Fibroblast of skin of abdomen (primary cell): ENCODE measurements at regions not wholly inside any gene's neighbourhood (a gene's known extent, or its start where the extent isn't known, plus 50 kb on each side); places are given as distances from the start of the nearest gene placed in this dataset.

Experiments used
- DNase-seq: peaks from one replicate; pipeline ENCODE4 v3.0.0-alpha.2; 2013

DNA sequence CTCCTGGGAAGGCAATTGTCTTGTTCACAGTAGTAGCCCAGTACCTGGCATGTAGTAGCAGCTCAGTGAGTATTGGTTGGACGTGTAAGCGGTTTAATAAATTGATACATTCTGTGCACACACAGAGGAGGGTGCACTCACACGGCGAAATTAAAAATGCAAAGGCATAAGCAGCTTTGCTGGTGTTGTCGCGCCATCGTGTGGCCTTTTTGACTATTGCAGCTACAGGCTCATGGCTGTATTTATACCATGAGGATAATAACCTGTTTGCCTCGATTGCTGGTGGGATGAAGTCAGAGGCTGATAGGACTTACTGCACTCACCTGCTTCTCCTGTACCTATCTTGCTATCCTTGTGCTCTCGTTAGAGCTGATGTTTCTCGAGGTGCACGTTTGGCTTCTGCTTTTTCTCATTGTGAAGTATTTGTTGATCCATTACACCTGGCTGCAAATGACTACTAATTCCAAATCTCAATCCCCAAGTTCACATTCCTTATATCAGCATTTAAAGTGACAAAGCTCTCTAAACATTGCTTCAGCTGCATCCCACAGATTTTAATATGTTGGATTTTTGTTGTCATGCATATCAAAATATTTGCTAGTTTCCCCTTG, 61.5 kb downstream of the TBXT start:
- DNase-seq: peak; percentile 53

DNA sequence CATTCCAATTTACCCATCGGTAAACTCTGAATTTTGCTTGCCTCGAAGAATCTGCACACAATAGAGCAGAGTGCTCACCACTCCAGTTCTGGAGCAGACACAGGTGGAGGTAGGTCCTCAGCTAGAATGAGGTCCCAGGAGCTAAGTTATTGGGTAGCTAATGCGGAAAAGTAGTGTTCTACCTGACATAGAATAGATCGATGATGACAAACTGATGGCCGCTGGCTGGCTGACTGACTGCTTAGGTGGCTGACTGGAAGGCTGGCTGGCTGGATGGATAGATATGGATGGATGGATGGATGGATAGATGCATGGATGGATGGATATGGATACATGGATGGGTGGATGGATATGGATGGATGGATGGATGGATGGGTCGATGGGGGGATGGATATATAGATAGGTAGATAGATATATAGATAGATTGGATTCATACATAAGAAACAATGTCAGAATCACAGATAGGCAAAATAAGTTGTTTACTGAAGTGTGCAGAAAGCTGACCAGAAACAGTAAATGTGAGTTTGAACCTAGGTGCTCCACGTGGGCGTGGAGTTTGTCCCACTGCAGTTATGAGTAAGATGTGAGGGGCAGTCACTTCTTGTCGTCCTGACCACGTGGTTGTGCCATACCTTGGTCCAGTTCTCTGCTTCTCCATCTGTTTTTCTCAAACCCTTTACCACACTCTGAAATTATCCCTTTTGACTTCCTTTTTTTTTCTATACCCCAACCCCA, 62.1 kb downstream of the TBXT start:
- DNase-seq: no peak

DNA sequence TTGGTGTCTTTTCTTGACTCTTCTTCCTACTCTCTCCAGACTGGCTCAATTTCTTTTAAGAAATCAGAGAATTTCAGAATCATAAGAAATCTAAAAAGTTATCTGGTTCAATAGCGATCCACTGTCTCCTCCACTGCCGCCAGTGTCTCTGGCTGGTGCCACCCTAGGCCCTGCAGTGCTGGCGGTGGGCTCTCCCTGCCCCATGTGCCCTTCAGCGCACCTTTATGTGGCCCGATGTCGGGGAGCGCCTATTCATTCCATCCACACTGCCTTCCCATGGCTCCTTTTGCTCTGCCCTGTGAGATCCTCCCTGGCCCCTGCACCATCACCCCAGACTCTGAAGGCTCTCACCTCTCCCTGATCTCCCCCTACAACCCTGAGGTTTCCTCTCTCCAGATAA, 62.8 kb downstream of the TBXT start:
- DNase-seq: no peak

DNA sequence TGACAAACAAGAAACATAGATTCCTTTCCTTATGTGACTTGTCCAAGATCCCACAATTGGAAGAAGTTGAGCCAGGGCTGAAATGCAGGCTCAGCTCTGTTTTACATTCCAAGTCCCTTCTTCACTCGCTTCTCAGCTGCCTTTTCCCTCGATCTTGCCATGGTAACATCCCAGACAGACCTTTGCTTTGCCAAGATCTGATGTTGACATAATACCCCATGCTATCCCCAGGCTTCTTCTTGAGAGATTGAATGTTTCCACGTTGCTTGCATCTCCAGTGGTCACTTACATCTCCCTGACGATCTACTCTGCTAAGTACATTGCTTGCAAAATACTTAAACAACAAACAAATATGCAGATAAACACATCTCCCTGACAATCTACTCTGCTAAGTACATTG, 63.5 kb downstream of the TBXT start:
- DNase-seq: peak; percentile 17

DNA sequence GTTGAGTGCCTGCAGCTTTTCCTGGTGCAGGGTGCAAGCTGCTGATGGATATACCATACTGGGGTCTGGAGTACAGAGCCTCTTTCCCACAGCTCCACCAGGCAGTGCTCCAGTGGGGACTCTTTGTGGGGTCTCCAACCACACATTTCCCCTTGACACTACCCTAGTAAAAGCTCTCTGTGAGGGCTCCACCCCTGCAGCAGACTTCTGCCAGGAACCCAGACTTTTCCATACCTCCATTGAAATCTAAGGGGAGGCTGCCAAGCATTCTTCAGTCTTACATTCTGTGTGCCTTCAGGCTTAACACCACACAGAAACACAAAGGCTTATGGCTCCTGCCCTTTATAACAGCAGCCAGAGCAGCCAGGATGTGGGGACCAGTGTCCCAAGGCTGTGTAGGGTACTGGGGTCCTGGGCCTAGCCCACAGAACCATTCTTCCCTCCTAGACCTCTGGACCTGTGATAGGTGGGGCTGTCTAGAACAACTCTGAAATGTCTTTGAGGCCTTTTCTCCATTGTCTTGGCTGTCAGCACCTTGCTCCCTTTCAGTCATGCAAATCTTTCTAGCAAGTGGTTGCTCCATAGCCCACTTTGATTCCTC, 65.7 kb downstream of the TBXT start:
- no peak for DNase-seq

DNA sequence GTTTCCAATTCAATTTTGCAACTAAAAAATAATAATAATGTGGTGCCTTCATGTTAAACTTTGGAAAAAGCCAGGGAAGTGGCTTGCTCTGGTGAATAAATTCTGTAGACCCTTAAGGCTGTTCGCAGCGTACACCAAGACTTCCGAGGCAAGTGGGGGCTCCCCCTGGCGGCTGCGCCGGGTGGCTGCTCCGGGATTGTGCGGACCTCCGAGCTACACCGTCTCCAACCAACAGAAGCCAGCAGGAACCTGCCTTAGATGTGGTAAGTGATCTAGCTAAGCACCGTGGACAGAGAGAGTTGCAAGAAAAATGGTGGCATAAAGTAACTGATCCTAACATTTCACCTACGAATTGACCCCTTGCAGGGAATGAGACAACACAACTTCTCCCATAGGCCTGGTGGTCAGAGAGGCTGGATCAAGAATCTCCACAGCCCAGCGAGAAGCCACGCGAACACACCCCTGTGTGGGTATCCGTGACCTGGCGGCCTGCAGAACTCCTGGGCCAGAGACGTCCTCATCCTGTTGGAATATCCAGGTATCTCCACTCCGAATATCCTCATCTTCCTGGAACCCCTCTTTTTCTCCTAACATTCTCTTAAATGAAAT, 69.6 kb downstream of the TBXT start:
- DNase-seq: peak; percentile 68

DNA sequence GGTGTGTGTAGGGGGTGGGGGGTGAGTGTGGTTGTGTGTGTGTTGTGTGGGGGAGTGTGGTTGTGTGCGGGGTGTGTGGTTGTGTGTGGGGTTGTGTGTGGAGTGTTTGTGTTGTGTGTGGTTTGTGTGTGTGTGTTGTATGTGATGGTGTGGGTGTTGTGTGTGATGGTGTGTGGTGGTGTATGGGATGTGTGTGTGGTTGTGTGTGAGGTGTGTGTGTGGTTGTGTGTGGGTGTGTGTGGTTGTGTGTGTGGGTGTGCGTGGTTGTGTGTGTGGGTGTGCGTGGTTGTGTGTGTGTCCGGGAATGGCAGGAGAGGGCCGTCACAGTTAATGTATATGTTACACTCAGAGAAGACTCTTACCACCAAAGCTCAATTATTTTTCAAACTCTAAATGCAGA, 79.8 kb downstream of the TBXT start:
- no peak for DNase-seq

DNA sequence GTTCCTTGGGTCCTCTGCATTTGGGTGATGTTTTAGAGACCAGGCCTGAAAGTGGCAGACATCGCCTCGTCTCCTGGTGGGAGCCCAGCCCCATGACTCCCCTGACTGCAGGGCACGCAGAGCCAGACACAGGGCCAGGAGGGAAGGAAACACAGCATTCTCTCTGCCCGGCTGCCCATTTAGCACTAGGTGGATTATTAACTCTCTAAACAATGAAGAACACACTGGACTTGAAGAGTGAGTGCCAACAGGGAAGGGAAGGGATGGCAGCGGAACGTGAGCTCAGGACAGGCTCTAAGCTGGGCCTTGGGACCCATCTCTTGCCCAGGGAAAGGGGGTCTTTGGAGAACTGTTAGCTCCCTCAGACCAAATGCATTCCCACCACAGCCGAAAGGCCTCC, 80.4 kb downstream of the TBXT start:
- DNase-seq: no peak

DNA sequence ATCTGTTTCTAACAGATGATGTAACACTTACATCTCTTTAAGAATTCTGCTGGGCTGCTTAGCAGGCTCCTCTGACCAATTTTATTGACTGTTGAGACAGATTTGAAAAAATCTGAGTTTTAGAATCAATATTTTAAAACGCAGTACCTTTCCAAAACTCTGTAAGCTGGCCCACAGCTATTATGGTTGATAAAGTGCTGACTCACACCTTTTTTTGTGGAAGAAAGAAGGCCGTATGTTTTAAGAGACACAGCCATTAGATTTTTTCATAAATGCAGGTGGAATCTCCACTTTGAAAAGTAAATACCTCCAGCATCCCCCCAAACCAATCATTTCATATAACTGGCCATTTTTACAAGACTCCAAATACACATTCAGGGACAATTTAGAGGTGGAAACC, 82.2 kb downstream of the TBXT start:
- DNase-seq: no peak

DNA sequence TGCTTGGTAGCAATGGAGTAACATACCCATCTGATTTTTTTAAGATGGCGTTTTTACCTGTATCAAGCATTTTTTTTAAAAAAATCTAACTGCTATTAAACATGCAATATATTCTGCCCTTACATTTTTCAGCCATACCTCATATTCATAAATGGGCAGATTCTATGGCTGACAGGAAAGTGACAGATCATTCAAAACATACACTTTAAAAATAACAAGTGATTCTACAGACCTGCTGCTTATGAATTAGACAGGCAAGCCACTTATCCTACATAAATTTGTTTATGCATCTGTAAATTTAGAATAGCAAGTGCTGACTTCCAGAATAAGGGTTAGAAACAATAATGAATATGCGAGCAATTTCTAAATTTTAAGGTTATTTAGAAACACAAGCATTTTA, 82.7 kb downstream of the TBXT start:
- DNase-seq: no peak

DNA sequence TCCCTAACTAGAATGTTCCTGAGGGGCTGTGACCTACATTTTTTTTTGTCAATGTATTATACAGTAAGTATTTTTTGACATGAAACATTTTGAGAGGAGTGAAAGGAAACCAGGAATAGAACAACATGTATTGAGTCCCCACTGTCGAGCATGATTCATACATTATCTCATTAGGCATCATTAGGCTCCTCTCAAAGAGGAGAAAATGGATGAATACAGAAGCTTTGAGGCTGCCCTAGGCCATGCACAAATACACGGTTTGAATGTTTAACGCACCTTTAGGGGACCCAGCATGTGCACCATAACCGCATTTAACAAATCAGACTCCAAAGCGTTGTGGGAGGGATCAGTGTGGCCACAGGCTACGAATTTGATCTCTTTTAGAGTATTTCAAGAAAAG, 87.8 kb downstream of the TBXT start:
- no peak for DNase-seq

DNA sequence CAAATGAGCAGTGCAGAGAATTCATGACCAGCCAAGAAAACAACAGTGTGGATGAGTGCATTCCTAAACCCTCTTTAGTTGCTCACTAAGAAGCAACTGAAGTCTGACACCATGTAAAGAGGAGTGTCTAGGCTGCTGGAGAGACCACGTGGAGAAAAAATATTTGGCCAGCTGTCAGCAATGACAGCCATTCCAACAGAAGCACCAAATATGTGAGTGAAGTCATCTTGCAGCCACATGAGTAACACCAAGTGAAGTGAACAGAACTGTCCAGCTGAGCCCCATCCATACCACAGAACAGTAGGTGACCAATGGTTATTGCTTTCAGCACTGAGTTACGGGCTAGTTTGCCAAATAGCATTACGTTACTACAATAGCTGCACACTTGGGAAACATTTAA, 89.4 kb downstream of the TBXT start:
- peak; percentile 97 for DNase-seq

DNA sequence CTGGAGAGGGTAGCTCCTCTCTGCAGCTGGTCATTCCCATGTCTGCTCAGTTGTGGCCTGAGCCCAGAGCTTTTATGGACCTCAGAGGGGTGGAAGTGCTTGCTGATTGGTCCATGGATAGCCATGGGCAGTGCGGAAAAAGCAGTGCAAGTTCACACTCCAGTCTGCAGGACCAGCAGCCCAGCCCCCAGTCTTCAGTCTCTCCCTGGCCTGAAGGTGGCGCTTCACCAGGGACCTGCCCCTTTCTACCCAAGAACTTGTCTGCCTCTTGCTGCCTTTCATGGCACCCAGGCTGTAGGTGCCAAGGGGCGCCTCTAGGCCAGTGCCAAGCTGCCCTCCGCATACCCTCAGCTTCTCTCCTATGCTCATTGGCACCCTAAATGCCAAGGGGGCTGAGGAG, 91.0 kb downstream of the TBXT start:
- DNase-seq: no peak

DNA sequence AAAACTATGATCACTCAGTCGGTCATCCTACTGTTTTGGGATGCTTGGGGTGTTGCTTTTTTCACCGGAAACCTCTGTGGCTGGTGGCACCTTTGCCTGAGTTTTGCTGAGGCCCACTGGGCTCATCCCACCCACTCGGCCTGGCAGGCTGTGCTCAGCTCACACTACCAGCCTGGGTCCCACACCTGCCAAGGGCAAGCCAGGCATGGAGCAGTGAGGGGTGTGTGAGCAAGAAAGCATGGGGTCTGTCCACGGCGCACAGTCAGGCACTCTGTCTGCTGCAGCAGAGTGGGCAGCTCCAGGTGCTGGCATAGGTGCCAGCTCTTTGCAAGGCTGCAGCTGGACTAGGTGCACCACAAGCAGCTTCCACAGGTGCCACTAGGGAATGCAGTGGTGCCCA, 91.7 kb downstream of the TBXT start:
- DNase-seq: no peak

DNA sequence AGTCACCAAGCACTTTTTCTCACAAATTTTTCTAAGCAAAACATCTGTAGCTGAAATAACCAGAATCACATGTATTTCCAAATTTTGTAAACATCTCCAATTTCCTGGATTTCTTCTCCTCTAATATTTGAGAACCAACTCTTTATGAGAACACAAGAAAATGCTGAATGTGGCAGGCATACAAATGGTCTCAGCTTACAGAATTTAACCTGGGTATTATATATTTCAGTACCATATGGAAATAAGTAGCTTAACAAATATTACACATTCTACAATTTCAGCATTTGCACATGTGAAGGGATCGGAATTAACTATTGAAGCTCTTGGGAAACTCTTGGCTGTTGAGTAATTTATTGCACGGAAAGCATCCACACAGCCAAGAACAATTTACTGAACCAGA, 92.5 kb downstream of the TBXT start:
- DNase-seq: peak; percentile 33

DNA sequence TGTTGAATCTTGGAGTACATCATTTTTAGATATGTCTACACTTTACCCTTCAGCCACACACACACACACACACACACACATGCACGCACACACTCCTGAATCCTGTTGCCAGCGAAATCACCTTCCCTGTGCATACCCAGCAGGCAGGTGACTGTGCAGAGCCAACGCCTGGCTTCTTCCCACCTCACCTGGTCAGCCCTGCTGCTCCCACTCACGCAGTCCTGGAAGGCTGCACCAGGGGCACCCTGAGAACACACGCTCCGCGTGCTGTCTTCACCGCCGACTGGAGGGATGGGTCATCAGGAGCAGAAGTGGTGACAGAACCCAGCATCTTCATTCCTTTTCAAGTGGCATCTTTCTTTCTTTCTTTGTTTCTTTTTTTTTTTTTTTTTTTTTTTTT, 94.6 kb downstream of the TBXT start:
- no peak for DNase-seq

DNA sequence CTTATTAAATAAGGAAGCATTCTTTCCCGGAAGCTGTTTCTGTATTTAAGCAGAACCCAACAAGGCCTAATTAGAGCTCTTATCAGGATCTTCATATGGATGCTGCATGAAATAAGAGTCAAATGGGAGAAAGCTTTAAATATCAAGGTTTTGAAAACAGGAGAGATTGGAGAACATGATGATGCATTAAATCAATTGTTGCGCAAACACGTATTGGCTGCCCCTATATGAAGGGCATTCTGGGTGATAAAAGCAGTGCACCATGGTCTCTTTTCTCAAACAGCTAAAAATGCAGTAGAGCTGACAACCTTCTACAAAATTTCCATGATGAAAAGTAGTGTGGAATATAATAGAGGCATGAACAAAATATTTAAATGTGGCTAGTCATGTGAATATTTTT, 98.9 kb downstream of the TBXT start:
- DNase-seq: no peak

DNA sequence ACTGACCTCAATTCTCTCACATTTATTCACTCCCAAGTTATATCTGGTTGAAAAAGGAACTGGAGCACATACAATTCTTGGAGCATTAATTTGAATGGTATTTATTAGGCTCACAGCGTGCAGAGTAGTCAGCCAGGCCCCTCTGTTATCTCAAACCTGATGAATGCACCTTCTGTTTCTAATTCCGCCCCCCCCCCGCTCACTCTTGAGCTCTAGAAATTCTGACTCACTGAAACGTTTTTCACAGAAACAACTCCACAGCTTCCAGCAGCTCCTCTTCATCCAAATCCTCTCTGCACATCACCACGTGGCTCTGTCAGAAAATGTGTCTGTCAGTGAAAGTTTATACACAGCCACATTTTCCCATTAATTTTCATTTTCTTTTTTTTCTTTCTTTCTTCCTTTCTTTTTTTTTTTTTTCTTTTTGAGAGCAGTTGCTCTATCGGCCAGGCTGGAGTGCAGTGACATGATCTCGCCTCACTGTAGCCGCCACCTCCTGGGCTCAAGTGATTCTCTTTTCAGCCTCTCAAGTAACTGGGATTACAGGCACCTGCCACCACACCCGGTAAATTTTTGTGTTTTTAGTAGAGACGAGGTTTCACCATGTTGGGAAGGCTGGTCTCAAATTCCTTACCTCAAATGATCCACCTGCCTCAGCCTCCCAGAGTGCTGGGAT, 109.4 kb downstream of the TBXT start:
- peak; percentile 58 for DNase-seq

DNA sequence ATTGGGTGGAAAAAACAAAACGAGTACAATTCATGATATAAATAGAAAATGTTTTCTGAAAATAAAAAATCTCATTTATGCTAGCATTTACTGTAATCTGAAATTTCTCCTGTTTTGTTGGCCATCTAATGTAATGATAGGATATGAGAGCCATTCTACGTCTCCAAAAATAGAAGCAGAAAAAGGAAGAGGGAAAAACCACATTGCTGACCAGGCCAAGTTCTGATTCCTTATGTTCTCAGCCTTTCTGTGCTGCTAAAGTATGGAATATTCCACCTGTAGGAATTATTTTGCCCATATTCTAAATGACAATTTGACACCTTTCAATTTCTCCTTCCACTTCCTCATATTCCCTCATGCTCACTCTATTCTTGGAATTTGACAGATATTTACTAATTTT, 110.2 kb downstream of the TBXT start:
- DNase-seq: no peak

DNA sequence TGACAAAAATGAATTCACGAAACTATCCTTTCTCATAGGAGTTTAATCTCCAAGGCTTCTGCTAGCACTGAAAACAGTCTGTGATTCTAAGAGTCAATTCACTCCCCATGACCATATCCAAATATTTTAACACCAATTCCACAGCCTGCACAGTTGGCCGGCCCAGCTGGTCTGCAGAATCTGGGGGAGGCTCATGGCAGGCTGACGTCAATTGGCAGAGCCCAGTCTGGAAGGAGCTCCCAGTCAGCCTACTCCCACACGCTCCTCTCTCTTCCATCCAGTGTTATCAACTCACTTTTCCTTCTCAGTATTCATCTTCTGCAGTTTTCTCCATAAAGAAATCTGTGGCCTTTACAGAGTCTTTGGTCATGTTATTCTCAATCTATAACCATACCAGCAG, 111.0 kb downstream of the TBXT start:
- peak; percentile 19 for DNase-seq

DNA sequence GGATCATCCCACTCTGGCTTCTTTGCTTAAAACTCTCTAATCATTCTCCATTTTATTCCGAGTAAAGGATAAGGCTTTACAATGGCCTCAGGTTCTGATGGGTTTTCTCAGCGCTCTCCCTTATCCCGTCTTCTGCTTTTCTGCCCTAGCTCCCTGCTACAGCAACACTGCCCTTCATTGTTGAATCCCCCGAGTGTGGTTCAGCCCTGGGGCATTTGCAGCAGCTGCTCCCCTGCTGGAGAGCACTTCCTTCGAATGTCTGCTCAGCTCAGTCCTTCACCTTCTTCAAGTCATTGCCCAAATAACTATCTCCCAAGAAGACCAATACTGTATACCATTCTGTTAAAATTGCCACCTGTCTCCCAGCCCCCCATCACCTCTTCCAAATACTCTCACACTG, 111.8 kb downstream of the TBXT start:
- no peak for DNase-seq

DNA sequence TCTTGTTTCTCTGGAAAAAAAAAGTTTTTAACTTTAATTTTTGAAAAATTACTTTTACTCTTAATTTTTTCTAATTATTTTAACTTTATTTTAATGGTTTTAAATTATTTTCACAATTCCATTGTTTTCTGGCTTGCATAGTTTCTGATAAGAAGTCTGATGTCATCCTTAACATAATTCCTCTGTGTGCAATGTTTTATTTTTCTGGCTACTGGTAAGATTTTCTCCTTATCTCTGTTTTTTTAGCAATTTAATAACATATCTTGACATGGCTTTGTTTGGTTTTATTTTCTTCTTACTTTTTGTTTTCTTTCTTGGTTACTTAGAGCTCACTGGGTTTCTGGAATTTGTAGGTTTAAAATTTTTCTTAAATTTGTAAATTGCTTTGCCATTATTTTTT, 114.8 kb downstream of the TBXT start:
- no peak for DNase-seq

DNA sequence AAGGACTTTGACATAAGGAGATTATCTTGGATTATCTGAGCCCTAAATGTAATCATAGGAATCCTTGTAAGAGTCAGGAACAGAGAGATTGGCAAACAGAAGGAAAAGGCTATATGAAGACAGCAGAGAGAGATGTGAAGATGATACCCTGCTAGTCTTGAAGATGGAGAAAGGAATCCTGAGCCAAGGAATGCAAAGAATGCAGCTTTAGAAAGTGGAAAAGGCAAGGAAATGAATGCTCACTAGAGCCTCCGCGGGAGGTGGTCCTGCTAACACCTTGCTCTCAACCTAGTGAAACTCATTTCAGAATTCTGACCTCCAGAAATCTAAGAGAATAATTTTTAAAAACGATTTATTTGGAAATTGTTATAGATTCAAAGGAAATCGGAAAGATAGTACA, 117.1 kb downstream of the TBXT start:
- no peak for DNase-seq
